A204.1 (cell line): ENCODE measurements at regions not wholly inside any gene's neighbourhood (a gene's known extent, or its start where the extent isn't known, plus 50 kb on each side); places are given as distances from the start of the nearest gene placed in this dataset.

Source experiments
- FAIRE-seq: peaks from 2 replicates; lab custom pipeline; 2012; peaks lifted over from hg19 to GRCh38; lab: Jason Lieb, UNC

DNA sequence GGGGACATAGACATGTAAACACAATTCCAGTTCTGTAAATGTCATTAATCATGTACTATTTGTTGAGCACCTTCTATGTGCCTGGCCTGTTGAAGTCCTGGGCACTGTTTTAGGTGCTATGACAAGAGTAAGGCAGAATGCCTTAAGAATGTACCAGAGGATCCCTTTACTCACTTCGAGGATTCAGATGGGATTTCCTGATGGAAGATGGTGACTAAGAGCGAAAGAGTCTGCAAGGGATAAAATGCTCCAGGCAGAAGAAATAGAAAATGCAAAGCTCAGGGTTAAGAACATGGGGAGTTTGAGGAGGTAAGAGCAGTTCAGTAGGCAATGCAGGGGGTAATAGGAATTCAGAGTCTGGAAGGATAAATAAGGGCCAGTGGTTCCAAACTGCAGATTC is 671.3 kb upstream of the TBX3 start:
- FAIRE-seq, result no peak

GRCh38 chr12:115354007-115354890 is 670.3 kb upstream of the TBX3 start:
- FAIRE-seq, result no peak

DNA sequence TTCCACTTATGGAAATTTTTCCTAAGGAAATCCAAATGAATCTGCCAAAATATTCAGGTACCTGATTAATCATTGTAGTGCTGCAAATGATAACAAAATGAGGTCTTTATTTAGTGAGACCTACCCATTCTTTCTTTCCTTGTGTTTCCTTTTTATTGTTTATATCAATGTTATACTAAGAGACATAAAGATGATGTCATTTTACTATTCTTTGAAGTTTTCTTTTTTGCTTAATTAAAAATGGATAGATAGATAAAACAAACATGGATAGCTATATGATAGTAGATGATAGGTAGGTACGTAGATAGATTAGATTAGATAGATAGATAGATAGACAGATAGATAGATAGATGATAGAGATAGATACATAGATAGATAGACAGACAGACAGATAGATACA is 669.5 kb upstream of the TBX3 start:
- peak; percentile 14 for FAIRE-seq

- FAIRE-seq, result no peak
Measured at GRCh38 chr12:115351514-115352077, 667.6 kb upstream of the TBX3 start.

GRCh38 chr12:115349711-115350110 is 665.7 kb upstream of the TBX3 start:
- FAIRE-seq, result no peak

- FAIRE-seq, result no peak
Measured at GRCh38 chr12:115348301-115348700, 664.3 kb upstream of the TBX3 start.

DNA sequence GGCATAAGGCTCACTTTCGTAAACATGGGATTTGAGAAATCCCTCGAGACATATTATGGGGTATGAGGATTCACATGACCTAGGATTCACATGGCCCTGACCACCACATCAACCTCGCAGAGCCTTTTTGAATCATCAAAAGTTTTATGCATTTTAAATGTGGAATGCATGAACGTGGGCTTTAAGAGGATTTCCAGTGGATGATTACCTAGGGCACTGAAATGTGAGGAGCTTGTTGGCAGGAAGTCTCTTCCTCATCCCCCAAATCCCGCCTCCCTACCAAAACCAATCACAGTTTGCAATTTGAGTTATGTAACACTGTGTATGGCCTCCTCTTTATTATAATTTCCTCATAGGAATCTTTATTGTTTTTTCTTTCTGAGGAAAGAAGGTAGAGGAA is 659.6 kb upstream of the TBX3 start:
- FAIRE-seq, result no peak

DNA sequence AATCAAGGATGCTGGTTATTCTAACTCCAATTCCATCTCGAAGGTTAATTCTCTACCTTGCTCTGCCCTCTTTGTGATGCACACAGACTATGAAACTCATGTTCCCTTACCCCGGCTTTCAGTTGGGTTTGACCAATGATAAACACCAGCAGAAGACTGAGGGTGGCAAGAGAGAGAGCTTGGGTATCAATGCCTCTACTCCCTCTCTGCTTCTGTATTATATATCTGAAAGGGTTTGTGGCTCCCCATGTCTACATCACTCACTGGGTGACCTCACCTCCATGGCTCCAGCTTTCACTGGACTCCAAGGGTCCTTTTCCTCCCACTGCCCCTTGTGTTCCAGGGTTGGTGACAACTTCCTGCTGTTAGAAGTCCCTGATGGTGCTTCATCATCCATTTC is 659.0 kb upstream of the TBX3 start:
- FAIRE-seq, result no peak

- no peak for FAIRE-seq
Measured at GRCh38 chr12:115341442-115341841, 657.5 kb upstream of the TBX3 start.

- FAIRE-seq, result no peak
Measured at GRCh38 chr12:115338566-115339294, 654.8 kb upstream of the TBX3 start.

GRCh38 chr12:115337693-115338543 is 653.9 kb upstream of the TBX3 start:
- no peak for FAIRE-seq

DNA sequence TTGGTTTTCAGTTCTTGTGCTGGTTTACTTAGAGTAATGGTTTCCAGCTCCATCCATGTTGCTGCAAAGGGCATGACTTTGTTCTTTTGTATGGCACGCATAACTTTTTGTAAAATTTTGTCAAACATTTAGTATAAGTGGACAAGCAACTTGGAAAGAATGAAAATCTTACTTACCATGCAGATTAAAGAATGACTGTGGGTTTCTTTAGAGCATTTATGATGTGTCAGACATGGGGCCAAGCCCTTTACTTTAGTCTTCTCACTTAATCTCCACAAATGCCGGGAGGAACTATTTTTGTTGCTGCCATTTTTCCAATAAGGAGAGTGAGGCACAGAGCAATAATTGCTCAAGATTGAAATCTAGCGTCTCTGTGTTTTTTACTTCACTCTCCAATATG is 652.5 kb upstream of the TBX3 start:
- FAIRE-seq, result no peak

- FAIRE-seq, result no peak
Measured at GRCh38 chr12:115335594-115335993, 651.6 kb upstream of the TBX3 start.

DNA sequence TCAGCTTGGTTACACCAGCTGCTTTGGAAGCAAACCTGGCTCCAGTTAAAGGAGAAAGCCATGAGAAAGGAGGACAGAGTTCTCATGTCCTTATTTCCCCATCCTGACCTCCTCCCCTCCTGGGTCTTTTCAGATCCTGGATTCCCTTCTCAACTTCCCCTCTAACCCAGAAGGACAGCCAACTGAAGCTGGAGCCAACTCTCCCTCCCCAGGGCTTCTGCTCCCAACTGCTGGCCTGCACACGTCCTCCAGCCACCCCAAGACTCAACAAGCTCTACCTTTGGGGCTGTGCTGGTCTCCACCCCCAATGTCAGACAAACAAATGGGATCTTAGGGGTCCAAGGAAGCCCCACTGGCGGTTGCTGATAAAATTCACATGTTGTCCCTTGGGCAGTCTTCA is 651.1 kb upstream of the TBX3 start:
- no peak for FAIRE-seq

GRCh38 chr12:115332945-115333344 is 649.0 kb upstream of the TBX3 start:
- no peak for FAIRE-seq

- FAIRE-seq, result no peak
Measured at GRCh38 chr12:115325858-115326257, 641.9 kb upstream of the TBX3 start.

DNA sequence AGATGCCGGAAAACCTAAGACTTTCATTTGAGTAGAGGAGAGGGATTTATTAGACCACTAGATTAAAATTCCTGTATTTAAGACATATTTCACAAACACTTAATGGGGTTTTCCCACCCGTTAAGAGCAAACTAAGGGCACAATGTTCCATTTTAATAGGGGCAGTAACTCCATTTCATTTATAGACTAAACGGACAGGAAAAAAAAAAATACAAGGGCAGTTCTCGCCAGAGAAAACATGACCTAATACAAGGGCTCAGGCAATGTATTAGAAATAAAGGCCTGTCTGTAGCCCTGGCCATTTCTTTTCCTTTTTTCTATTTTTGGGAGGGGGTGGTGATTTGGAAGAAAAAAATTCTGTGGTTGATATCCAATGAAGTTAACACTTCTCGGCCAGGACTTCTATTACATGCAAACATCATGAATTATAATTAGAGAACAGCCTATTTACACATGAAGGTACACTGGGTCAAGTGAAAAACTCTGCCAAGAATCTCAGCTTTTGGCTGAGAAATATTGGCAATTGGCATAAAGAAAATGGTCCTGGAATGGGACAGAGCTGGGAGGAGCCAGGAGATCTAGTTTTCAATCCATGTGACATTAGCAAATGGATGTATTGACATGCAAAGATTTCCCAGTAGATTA is 641.1 kb upstream of the TBX3 start:
- FAIRE-seq, result no peak

GRCh38 chr12:115323223-115323905 is 639.4 kb upstream of the TBX3 start:
- no peak for FAIRE-seq

- no peak for FAIRE-seq
Measured at GRCh38 chr12:115322275-115322674, 638.3 kb upstream of the TBX3 start.

DNA sequence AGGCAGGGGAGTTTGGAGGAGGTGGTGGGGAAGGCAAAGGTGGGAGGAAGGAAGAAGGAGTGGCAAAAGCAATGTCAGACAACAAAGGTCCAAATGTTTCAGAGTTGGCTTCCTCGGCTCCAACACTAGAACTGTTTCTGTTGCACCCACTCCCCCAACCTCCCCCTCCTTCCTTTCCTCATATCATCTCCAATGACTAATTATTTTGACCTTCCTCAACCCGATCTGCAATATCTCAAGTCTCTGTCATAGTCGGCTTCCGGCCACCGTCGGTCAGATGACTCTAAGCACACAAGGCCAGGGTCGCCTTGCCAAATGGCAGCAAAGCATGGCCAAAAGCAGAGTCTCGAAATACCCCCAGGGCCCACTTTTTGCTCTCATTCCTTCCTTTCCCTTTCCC is 637.0 kb upstream of the TBX3 start:
- FAIRE-seq, result no peak

DNA sequence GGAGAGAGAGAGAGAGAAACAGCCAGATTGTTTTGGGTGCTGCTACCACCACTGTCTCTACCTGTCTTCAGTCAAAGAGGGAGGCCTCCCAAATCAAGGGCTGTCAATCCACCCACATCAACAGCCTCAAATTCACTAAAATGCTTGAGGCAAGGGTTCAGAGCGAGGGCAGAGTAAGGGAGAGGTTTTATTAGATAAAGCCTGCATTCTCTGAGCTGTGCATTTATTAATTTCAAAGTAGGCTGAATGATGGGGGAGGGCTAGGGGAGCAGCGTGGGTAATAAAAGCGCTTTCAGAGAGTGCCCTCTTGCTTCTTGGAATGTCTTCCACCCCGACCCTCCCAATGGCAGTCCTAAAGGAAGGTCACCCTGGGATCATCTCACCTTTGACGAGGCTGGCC is 636.5 kb upstream of the TBX3 start:
- FAIRE-seq, result no peak
